ENCODE measurements at regions not wholly inside any gene's neighbourhood (a gene's known extent, or its start where the extent isn't known, plus 50 kb on each side); places are given as distances from the start of the nearest gene placed in this dataset.

- no peak overlapping the region for H3K4me3 ChIP-seq (ENCODE audit: low read length in 3 of 3)
Measured at GRCh38 chr9:27848315-27848714, 275.0 kb upstream of the C9orf72 start.

DNA sequence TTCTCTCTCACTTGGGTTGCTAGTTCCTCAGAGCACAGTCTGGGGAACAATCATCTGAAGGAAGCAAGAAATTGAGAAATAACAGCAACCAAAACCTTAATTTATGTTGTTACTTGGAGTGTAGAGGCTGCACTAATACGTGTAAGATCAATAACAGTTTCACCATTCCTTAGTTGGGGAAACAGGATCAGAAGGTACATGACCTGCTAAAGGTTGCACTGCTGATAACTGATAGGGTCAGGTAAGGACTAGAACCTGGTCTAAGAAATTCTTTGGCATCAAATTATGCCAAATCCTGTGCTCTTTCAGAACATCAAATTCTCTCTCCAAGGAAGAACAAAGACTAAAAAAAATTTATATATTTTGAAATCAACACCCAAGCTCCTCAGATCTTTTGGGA, 278.6 kb upstream of the C9orf72 start:
- Histone ChIP-seq H3K27ac (ENCODE audit: low read depth, low read length) (no peak overlapping the region), H3K27me3 (ENCODE audit: control insufficient read depth in 3 of 3, insufficient read depth in 3 of 3, low read length in 3 of 3) (no peaks in the 10 kb centered on the region), H3K9me3 (ENCODE audit: control insufficient read depth in 3 of 3, low read length in 3 of 3) (no peaks in the 10 kb centered on the region), H3K9ac (ENCODE audit: low read depth in 1 of 3, low read length in 3 of 3) (no peak overlapping the region), H3K36me3 (ENCODE audit: control insufficient read depth in 3 of 3, insufficient read depth in 3 of 3, low read length in 3 of 3) (no peaks in the 10 kb centered on the region), H3K4me1 (ENCODE audit: control insufficient read depth in 3 of 3, insufficient read depth in 3 of 3, low read length in 3 of 3) (no peaks in the 10 kb centered on the region), H3K4me3 (ENCODE audit: low read length in 3 of 3) (no peak overlapping the region)

More at GRCh38 chr9:27848315-27848714, 275.0 kb upstream of the C9orf72 start:
- Histone ChIP-seq H3K27me3 (ENCODE audit: control insufficient read depth in 3 of 3, insufficient read depth in 3 of 3, low read length in 3 of 3) (no peaks in the 10 kb centered on the region), H3K27ac (ENCODE audit: low read depth, low read length) (no peak overlapping the region), H3K9me3 (ENCODE audit: control insufficient read depth in 3 of 3, low read length in 3 of 3) (no peaks in the 10 kb centered on the region), H3K9ac (ENCODE audit: low read depth in 1 of 3, low read length in 3 of 3) (no peak overlapping the region), H3K36me3 (ENCODE audit: control insufficient read depth in 3 of 3, insufficient read depth in 3 of 3, low read length in 3 of 3) (no peaks in the 10 kb centered on the region), H3K4me1 (ENCODE audit: control insufficient read depth in 3 of 3, insufficient read depth in 3 of 3, low read length in 3 of 3) (no peaks in the 10 kb centered on the region)

GRCh38 chr9:27853529-27853928, 280.2 kb upstream of the C9orf72 start:
- no peaks in the 10 kb centered on the region for H3K27me3 ChIP-seq (ENCODE audit: control insufficient read depth in 3 of 3, insufficient read depth in 3 of 3, low read length in 3 of 3)
- H3K4me3 ChIP-seq (ENCODE audit: low read length in 3 of 3) = no peak overlapping the region
- no peaks in the 10 kb centered on the region for H3K36me3 ChIP-seq (ENCODE audit: control insufficient read depth in 3 of 3, insufficient read depth in 3 of 3, low read length in 3 of 3)
- no peak overlapping the region for H3K9ac ChIP-seq (ENCODE audit: low read depth in 1 of 3, low read length in 3 of 3)
- H3K4me1 ChIP-seq (ENCODE audit: control insufficient read depth in 3 of 3, insufficient read depth in 3 of 3, low read length in 3 of 3) = no peaks in the 10 kb centered on the region
- no peaks in the 10 kb centered on the region for H3K9me3 ChIP-seq (ENCODE audit: control insufficient read depth in 3 of 3, low read length in 3 of 3)
- no peak overlapping the region for H3K27ac ChIP-seq (ENCODE audit: low read depth, low read length)

GRCh38 chr9:27856054-27856453, 282.8 kb upstream of the C9orf72 start:
- H3K36me3 ChIP-seq (ENCODE audit: control insufficient read depth in 3 of 3, insufficient read depth in 3 of 3, low read length in 3 of 3) = no peaks in the 10 kb centered on the region
- no peaks in the 10 kb centered on the region for H3K4me1 ChIP-seq (ENCODE audit: control insufficient read depth in 3 of 3, insufficient read depth in 3 of 3, low read length in 3 of 3)
- no peak overlapping the region for H3K27ac ChIP-seq (ENCODE audit: low read depth, low read length)
- no peak overlapping the region for H3K9ac ChIP-seq (ENCODE audit: low read depth in 1 of 3, low read length in 3 of 3)
- no peak overlapping the region for H3K4me3 ChIP-seq (ENCODE audit: low read length in 3 of 3)
- no peaks in the 10 kb centered on the region for H3K27me3 ChIP-seq (ENCODE audit: control insufficient read depth in 3 of 3, insufficient read depth in 3 of 3, low read length in 3 of 3)
- no peaks in the 10 kb centered on the region for H3K9me3 ChIP-seq (ENCODE audit: control insufficient read depth in 3 of 3, low read length in 3 of 3)

GRCh38 chr9:27856748-27857147, 283.5 kb upstream of the C9orf72 start:
- no peak overlapping the region for H3K27ac ChIP-seq (ENCODE audit: low read depth, low read length)
- no peaks in the 10 kb centered on the region for H3K9me3 ChIP-seq (ENCODE audit: control insufficient read depth in 3 of 3, low read length in 3 of 3)
- no peak overlapping the region for H3K9ac ChIP-seq (ENCODE audit: low read depth in 1 of 3, low read length in 3 of 3)
- H3K4me1 ChIP-seq (ENCODE audit: control insufficient read depth in 3 of 3, insufficient read depth in 3 of 3, low read length in 3 of 3) = no peaks in the 10 kb centered on the region
- no peaks in the 10 kb centered on the region for H3K36me3 ChIP-seq (ENCODE audit: control insufficient read depth in 3 of 3, insufficient read depth in 3 of 3, low read length in 3 of 3)
- no peaks in the 10 kb centered on the region for H3K27me3 ChIP-seq (ENCODE audit: control insufficient read depth in 3 of 3, insufficient read depth in 3 of 3, low read length in 3 of 3)
- H3K4me3 ChIP-seq (ENCODE audit: low read length in 3 of 3) = no peak overlapping the region

- no peaks in the 10 kb centered on the region for H3K4me1 ChIP-seq (ENCODE audit: control insufficient read depth in 3 of 3, insufficient read depth in 3 of 3, low read length in 3 of 3)
- H3K9ac ChIP-seq (ENCODE audit: low read depth in 1 of 3, low read length in 3 of 3) = no peak overlapping the region
- H3K27me3 ChIP-seq (ENCODE audit: control insufficient read depth in 3 of 3, insufficient read depth in 3 of 3, low read length in 3 of 3) = no peaks in the 10 kb centered on the region
- no peak overlapping the region for H3K4me3 ChIP-seq (ENCODE audit: low read length in 3 of 3)
- no peaks in the 10 kb centered on the region for H3K36me3 ChIP-seq (ENCODE audit: control insufficient read depth in 3 of 3, insufficient read depth in 3 of 3, low read length in 3 of 3)
- no peak overlapping the region for H3K27ac ChIP-seq (ENCODE audit: low read depth, low read length)
- H3K9me3 ChIP-seq (ENCODE audit: control insufficient read depth in 3 of 3, low read length in 3 of 3) = no peaks in the 10 kb centered on the region
Measured at GRCh38 chr9:27861887-27862286, 288.6 kb upstream of the C9orf72 start.

GRCh38 chr9:27864644-27865438, 291.6 kb upstream of the C9orf72 start:
- H3K9ac ChIP-seq (ENCODE audit: low read depth in 1 of 3, low read length in 3 of 3) = no peak overlapping the region
- H3K27ac ChIP-seq (ENCODE audit: low read depth, low read length) = no peak overlapping the region
- H3K27me3 ChIP-seq (ENCODE audit: control insufficient read depth in 3 of 3, insufficient read depth in 3 of 3, low read length in 3 of 3) = no peaks in the 10 kb centered on the region
- no peaks in the 10 kb centered on the region for H3K9me3 ChIP-seq (ENCODE audit: control insufficient read depth in 3 of 3, low read length in 3 of 3)
- no peaks in the 10 kb centered on the region for H3K4me1 ChIP-seq (ENCODE audit: control insufficient read depth in 3 of 3, insufficient read depth in 3 of 3, low read length in 3 of 3)
- no peak overlapping the region for H3K4me3 ChIP-seq (ENCODE audit: low read length in 3 of 3)
- H3K36me3 ChIP-seq (ENCODE audit: control insufficient read depth in 3 of 3, insufficient read depth in 3 of 3, low read length in 3 of 3) = no peaks in the 10 kb centered on the region

- Histone ChIP-seq H3K4me3 (ENCODE audit: low read length in 3 of 3) (no peak overlapping the region), H3K4me1 (ENCODE audit: control insufficient read depth in 3 of 3, insufficient read depth in 3 of 3, low read length in 3 of 3) (no peaks in the 10 kb centered on the region), H3K36me3 (ENCODE audit: control insufficient read depth in 3 of 3, insufficient read depth in 3 of 3, low read length in 3 of 3) (no peaks in the 10 kb centered on the region)
Measured at GRCh38 chr9:27866741-27867140, 293.5 kb upstream of the C9orf72 start.

GRCh38 chr9:27870404-27870803, 297.1 kb upstream of the C9orf72 start:
- H3K4me3 ChIP-seq (ENCODE audit: low read length in 3 of 3) = no peak overlapping the region
- no peak overlapping the region for H3K27ac ChIP-seq (ENCODE audit: low read depth, low read length)
- H3K9me3 ChIP-seq (ENCODE audit: control insufficient read depth in 3 of 3, low read length in 3 of 3) = no peaks in the 10 kb centered on the region
- H3K9ac ChIP-seq (ENCODE audit: low read depth in 1 of 3, low read length in 3 of 3) = no peak overlapping the region
- no peaks in the 10 kb centered on the region for H3K36me3 ChIP-seq (ENCODE audit: control insufficient read depth in 3 of 3, insufficient read depth in 3 of 3, low read length in 3 of 3)
- no peaks in the 10 kb centered on the region for H3K27me3 ChIP-seq (ENCODE audit: control insufficient read depth in 3 of 3, insufficient read depth in 3 of 3, low read length in 3 of 3)
- no peaks in the 10 kb centered on the region for H3K4me1 ChIP-seq (ENCODE audit: control insufficient read depth in 3 of 3, insufficient read depth in 3 of 3, low read length in 3 of 3)

More at GRCh38 chr9:27866741-27867140, 293.5 kb upstream of the C9orf72 start:
- Histone ChIP-seq H3K9me3 (ENCODE audit: control insufficient read depth in 3 of 3, low read length in 3 of 3) (no peaks in the 10 kb centered on the region), H3K27me3 (ENCODE audit: control insufficient read depth in 3 of 3, insufficient read depth in 3 of 3, low read length in 3 of 3) (no peaks in the 10 kb centered on the region), H3K27ac (ENCODE audit: low read depth, low read length) (no peak overlapping the region), H3K9ac (ENCODE audit: low read depth in 1 of 3, low read length in 3 of 3) (no peak overlapping the region)

DNA sequence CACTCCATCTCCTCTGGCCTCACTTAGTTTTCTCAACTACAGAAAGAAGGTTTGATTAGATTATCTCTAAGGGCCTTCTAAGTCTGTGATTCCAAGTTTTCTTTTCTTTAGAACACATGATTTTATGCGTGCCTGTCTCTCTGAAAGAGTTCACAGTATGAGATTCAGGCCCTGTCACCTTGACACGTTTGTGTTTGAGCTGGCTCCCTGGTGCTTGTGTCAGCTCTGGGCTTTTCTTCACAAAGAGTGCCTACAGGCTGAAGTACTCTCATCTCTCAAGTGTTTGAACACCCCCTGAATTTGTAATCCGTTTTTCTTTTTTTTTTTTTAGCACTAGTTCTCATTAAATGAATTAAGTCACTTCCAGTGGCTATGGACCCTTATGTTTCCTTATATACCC, 306.9 kb upstream of the C9orf72 start:
- no peak overlapping the region for H3K9ac ChIP-seq (ENCODE audit: low read depth in 1 of 3, low read length in 3 of 3)
- H3K27me3 ChIP-seq (ENCODE audit: control insufficient read depth in 3 of 3, insufficient read depth in 3 of 3, low read length in 3 of 3) = no peaks in the 10 kb centered on the region
- no peaks in the 10 kb centered on the region for H3K4me1 ChIP-seq (ENCODE audit: control insufficient read depth in 3 of 3, insufficient read depth in 3 of 3, low read length in 3 of 3)
- H3K36me3 ChIP-seq (ENCODE audit: control insufficient read depth in 3 of 3, insufficient read depth in 3 of 3, low read length in 3 of 3) = no peaks in the 10 kb centered on the region
- no peaks in the 10 kb centered on the region for H3K9me3 ChIP-seq (ENCODE audit: control insufficient read depth in 3 of 3, low read length in 3 of 3)
- H3K27ac ChIP-seq (ENCODE audit: low read depth, low read length) = no peak overlapping the region
- no peak overlapping the region for H3K4me3 ChIP-seq (ENCODE audit: low read length in 3 of 3)

Data from skeletal muscle tissue (tissue), 3 donors.